DND-41 (cell line): ENCODE measurements at regions not wholly inside any gene's neighbourhood (a gene's known extent, or its start where the extent isn't known, plus 50 kb on each side); places are given as distances from the start of the nearest gene placed in this dataset.

Experiments used
- ATAC-seq: fragments of 200-7000 bp; cut with Tn5 transposase; 3 replicates; pipeline ENCODE4 v1.9.1; 2021; ENCODE audit warnings: low read depth; ENCODE audit not compliant: insufficient read depth
- DNase-seq: peaks from one replicate; pipeline ENCODE4 v3.0.0-alpha.2; 2020
- H2AFZ ChIP-seq: 2 replicates; pipeline ENCODE4 v1.6.0; 2012; ENCODE audit warnings: low read depth, low read length
- H3K27ac ChIP-seq: 2 replicates; pipeline ENCODE4 v1.5.1; 2012; ENCODE audit warnings: low read length, inconsistent platforms
- H3K27me3 ChIP-seq: fragments of 200-600 bp; sonication (generic); 2 replicates; pipeline ENCODE4 v1.6.0; 2012; ENCODE audit warnings: low read length, mild to moderate bottlenecking, inconsistent platforms; ENCODE audit not compliant: insufficient read depth, poor library complexity
- H3K36me3 ChIP-seq: 2 replicates; pipeline ENCODE4 v1.5.1; 2012; ENCODE audit warnings: low read length, inconsistent platforms; ENCODE audit not compliant: insufficient read depth
- H3K4me1 ChIP-seq: 2 replicates; pipeline ENCODE4 v1.5.1; 2012; ENCODE audit warnings: mild to moderate bottlenecking, low read length; ENCODE audit not compliant: insufficient read depth
- H3K4me2 ChIP-seq: 2 replicates; pipeline ENCODE4 v1.6.0; 2012; ENCODE audit warnings: mild to moderate bottlenecking, moderate library complexity, low read length, inconsistent platforms; ENCODE audit not compliant: insufficient read depth
- H3K4me3 ChIP-seq, 2 experiments: fragments of 200-600 bp in 1 of 2; shearing (Covaris generic) in 1 of 2; 2 replicates each; pipeline ENCODE4 v1.5.1; 2012 to 2016; ENCODE audit warnings: inconsistent platforms in 2 of 2, low read length in 2 of 2, mild to moderate bottlenecking in 2 of 2, low read depth in 1 of 2, moderate library complexity in 1 of 2
- H3K79me2 ChIP-seq: 2 replicates; pipeline ENCODE4 v1.6.0; 2012; ENCODE audit warnings: low read length, inconsistent platforms; ENCODE audit not compliant: insufficient read depth
- H3K9ac ChIP-seq: 2 replicates; pipeline ENCODE4 v1.6.0; 2012; ENCODE audit warnings: low read depth, mild to moderate bottlenecking, inconsistent platforms, low read length, moderate library complexity
- H3K9me3 ChIP-seq: 2 replicates; pipeline ENCODE4 v1.5.1; 2012; ENCODE audit warnings: low read length, moderate library complexity, mild to moderate bottlenecking, inconsistent platforms; ENCODE audit not compliant: insufficient read depth, severe bottlenecking
- H4K20me1 ChIP-seq: 2 replicates; pipeline ENCODE4 v1.6.0; 2012; ENCODE audit warnings: low read length; ENCODE audit not compliant: insufficient read depth
- CTCF ChIP-seq: IDR thresholded peaks from 2 replicates; pipeline ENCODE4 v1.5.1; 2012; ENCODE audit warnings: borderline replicate concordance, low read length, moderate library complexity, mild to moderate bottlenecking; ENCODE audit not compliant: poor library complexity, severe bottlenecking; ENCODE audit errors: extremely low read depth
- EZH2 ChIP-seq: IDR thresholded peaks from 3 replicates; pipeline ENCODE4 v1.6.1; 2012; ENCODE audit warnings: borderline replicate concordance, low read depth, mild to moderate bottlenecking, moderate library complexity, low read length, inconsistent platforms; ENCODE audit not compliant: severe bottlenecking

- no peaks in the 10 kb centered on the region for H3K27me3 ChIP-seq
- no peaks in the 10 kb centered on the region for H4K20me1 ChIP-seq
- H3K4me1 ChIP-seq, result no peaks in the 10 kb centered on the region
- no peaks in the 10 kb centered on the region for H3K36me3 ChIP-seq
- no peak overlapping the region for H3K27ac ChIP-seq
- TF ChIP-seq EZH2 (no peak), CTCF (no peak)
- H3K4me2 ChIP-seq, result no peak overlapping the region
- no peaks in the 10 kb centered on the region for H3K79me2 ChIP-seq
- ATAC-seq, result no peak
- no peak overlapping the region for H2AFZ ChIP-seq
- H3K9me3 ChIP-seq, result no peaks in the 10 kb centered on the region
- H3K4me3 ChIP-seq, result no peak overlapping the region
- no peak overlapping the region for H3K9ac ChIP-seq
- DNase-seq, result no peak
Measured at GRCh38 chr6:9428421-9429172, 986.3 kb downstream of the TFAP2A start.

- Histone ChIP-seq H4K20me1 (no peaks in the 10 kb centered on the region), H3K27me3 (no peaks in the 10 kb centered on the region), H3K4me1 (no peaks in the 10 kb centered on the region), H3K36me3 (no peaks in the 10 kb centered on the region), H3K4me2 (no peak overlapping the region), H3K27ac (no peak overlapping the region), H3K9me3 (no peaks in the 10 kb centered on the region), H3K79me2 (no peaks in the 10 kb centered on the region), H3K4me3 (no peak overlapping the region), H2AFZ (no peak overlapping the region), H3K9ac (no peak overlapping the region)
- no peak for DNase-seq
- ATAC-seq, result no peak
- TF ChIP-seq EZH2 (no peak), CTCF (no peak)
Measured at GRCh38 chr6:9422138-9422537, 986.8 kb upstream of the SLC35B3 start.

- Histone ChIP-seq H3K4me1 (no peaks in the 10 kb centered on the region), H3K36me3 (no peaks in the 10 kb centered on the region), H3K9ac (no peak overlapping the region), H3K79me2 (no peaks in the 10 kb centered on the region), H3K4me3 (no peak overlapping the region), H3K27ac (no peak overlapping the region), H3K9me3 (no peaks in the 10 kb centered on the region), H2AFZ (no peak overlapping the region), H4K20me1 (no peaks in the 10 kb centered on the region), H3K4me2 (no peak overlapping the region), H3K27me3 (no peaks in the 10 kb centered on the region)
- DNase-seq, result no peak
- no peak for ATAC-seq
- TF ChIP-seq EZH2, result no peak
- no peak for TF ChIP-seq CTCF
Measured at GRCh38 chr6:9420316-9421015, 985.1 kb upstream of the SLC35B3 start.
